ENCODE measurements at regions not wholly inside any gene's neighbourhood (a gene's known extent, or its start where the extent isn't known, plus 50 kb on each side); places are given as distances from the start of the nearest gene placed in this dataset.

DNA sequence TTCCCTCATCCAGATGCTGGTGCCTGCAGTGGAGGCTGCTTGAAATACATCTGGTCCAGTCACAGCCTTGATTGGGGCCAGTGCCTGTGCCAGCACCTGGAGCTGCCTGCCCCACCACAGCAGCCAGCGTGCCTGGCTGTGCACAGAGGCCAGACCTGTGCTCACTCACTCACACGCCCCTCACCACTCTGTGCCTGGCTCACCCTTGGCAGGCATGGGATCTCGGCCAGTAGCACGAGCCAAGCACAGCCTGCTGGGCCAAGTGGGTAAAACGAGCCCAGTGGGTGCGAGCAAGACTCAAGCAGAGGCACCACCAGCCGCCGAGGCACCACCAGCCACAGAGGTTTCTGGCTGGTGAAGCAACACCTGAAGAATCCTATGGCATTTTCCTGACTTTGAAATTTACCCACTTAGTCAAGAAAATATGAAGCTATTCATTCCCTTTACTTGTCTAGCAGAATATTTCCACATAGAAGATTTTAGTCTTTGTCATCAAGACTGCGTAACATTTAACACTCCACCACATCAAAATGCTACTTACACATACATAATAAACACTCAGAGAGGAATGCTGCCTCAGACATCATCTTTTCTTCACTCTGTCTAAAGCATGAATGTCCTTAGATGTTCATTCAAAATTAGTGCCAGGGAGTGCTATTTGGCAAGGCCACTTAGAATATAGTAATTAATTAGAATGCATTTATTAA, 424.3 kb upstream of the FAT3 start:
- Histone ChIP-seq H3K4me3 (ENCODE audit: low read depth, low read length) (no peak overlapping the region), H3K27me3 (replicated peaks; ENCODE audit: control insufficient read depth, insufficient read depth, low read length) (no peaks in the 10 kb centered on the region), H3K9me3 (no peaks in the 10 kb centered on the region), H3K4me1 (peaks cover 27% of the 10 kb centered on the region), H3K36me3 (ENCODE audit: control insufficient read depth, insufficient read depth, low read length) (no peaks in the 10 kb centered on the region)
- H3K27me3 Mint-ChIP-seq (ENCODE audit: insufficient read depth, unreplicated experiment) = no peaks in the 10 kb centered on the region
- H3K4me3 Mint-ChIP-seq (ENCODE audit: unreplicated experiment) = no peak overlapping the region
- H3K4me1 Mint-ChIP-seq (ENCODE audit: low read depth, unreplicated experiment) = peaks cover 22% of the 10 kb centered on the region
- no peaks in the 10 kb centered on the region for H3K36me3 Mint-ChIP-seq (ENCODE audit: insufficient read depth, unreplicated experiment)
- TF ChIP-seq, protein P1, sequence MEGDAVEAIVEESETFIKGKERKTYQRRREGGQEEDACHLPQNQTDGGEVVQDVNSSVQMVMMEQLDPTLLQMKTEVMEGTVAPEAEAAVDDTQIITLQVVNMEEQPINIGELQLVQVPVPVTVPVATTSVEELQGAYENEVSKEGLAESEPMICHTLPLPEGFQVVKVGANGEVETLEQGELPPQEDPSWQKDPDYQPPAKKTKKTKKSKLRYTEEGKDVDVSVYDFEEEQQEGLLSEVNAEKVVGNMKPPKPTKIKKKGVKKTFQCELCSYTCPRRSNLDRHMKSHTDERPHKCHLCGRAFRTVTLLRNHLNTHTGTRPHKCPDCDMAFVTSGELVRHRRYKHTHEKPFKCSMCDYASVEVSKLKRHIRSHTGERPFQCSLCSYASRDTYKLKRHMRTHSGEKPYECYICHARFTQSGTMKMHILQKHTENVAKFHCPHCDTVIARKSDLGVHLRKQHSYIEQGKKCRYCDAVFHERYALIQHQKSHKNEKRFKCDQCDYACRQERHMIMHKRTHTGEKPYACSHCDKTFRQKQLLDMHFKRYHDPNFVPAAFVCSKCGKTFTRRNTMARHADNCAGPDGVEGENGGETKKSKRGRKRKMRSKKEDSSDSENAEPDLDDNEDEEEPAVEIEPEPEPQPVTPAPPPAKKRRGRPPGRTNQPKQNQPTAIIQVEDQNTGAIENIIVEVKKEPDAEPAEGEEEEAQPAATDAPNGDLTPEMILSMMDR (IDR thresholded peaks at IDR 0.05; ENCODE audit: insufficient read depth in 1 of 2, low read depth in 1 of 2, low read length in 1 of 2, severe bottlenecking in 1 of 2, unreplicated experiment in 1 of 2) = no peak
- no TSS peak for BruUV-seq (replicated peaks)
- CTCF ChIA-PET = no interaction called here
- POLR2A ChIA-PET = no interaction called here
- DNase-seq = no peak
- intact Hi-C loops (cut with micrococcal nuclease; ENCODE audit: unreplicated experiment) = no loop called here
- H3K27ac Mint-ChIP-seq (ENCODE audit: unreplicated experiment) = no peak overlapping the region
- H3K9me3 Mint-ChIP-seq (ENCODE audit: unreplicated experiment) = no peaks in the 10 kb centered on the region

DNA sequence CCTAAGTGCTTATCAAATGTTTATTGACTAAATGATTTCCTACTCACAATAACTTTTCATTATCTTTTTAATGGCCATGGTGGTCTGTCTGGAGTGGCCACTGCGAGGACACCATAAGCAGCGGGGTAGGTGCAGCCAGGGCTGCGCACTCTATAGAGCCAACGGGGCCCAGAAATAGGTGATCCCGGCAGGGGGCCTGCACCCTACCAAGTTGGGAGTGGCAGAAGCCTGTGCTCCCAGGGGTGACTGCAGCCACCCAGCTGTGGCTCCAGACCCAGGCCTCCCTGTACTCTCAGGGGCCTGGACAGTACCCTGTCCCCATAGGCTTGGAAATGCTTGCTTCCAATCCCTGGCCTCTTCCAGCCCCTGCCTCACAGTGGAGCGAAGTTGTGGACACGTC, 426.4 kb upstream of the FAT3 start:
- BruUV-seq (replicated peaks) = no TSS peak

DNA sequence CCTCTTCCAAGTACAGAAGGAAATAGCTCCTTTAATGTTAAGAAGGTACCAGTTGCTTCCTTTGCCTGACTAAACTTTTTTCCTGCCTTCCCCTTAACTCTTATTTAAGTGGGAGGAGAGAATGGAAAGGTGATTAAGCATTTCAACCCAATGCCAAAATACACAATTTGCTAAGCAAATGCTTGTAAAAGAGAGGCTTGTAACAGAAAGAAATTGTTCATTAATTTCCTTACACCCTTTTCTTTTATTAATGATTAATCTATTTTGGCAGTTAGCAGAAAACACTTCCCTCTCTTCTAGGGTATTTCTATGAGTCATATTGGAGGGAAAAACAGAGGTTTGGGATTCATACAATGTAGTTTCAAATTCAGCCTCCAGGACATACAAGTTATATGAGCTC, 427.6 kb upstream of the FAT3 start:
- Mint-ChIP-seq H3K27me3 (ENCODE audit: insufficient read depth, unreplicated experiment) (no peaks in the 10 kb centered on the region), H3K4me1 (ENCODE audit: low read depth, unreplicated experiment) (peaks cover 3% of the 10 kb centered on the region), H3K9me3 (ENCODE audit: unreplicated experiment) (no peaks in the 10 kb centered on the region), H3K4me3 (ENCODE audit: unreplicated experiment) (no peak overlapping the region), H3K27ac (ENCODE audit: unreplicated experiment) (no peak overlapping the region), H3K36me3 (ENCODE audit: insufficient read depth, unreplicated experiment) (no peaks in the 10 kb centered on the region)
- intact Hi-C loops (cut with micrococcal nuclease; ENCODE audit: unreplicated experiment) = no loop called here
- H3K9me3 ChIP-seq = no peaks in the 10 kb centered on the region
- peaks cover 2% of the 10 kb centered on the region; the same call in 1 of the 2 replicates for H3K4me1 ChIP-seq
- no peak overlapping the region for H3K4me3 ChIP-seq (ENCODE audit: low read depth, low read length)
- H3K27me3 ChIP-seq (replicated peaks; ENCODE audit: control insufficient read depth, insufficient read depth, low read length) = 0 out of 2 replicates have a peak, but pooled peaks cover 1% of the 10 kb centered on the region
- TF ChIP-seq, protein P1 (IDR thresholded peaks at IDR 0.05; ENCODE audit: insufficient read depth in 1 of 2, low read depth in 1 of 2, low read length in 1 of 2, severe bottlenecking in 1 of 2, unreplicated experiment in 1 of 2) = no peak
- no peaks in the 10 kb centered on the region for H3K36me3 ChIP-seq (ENCODE audit: control insufficient read depth, insufficient read depth, low read length)
- DNase-seq = no peak
- ChIA-PET CTCF (no interaction called here), POLR2A (no interaction called here)
- BruUV-seq (replicated peaks) = no TSS peak

More for the DNA sequence above, 426.4 kb upstream of the FAT3 start:
- ChIA-PET POLR2A (no interaction called here), CTCF (no interaction called here)
- H3K36me3 Mint-ChIP-seq (ENCODE audit: insufficient read depth, unreplicated experiment) = no peaks in the 10 kb centered on the region
- peaks cover 15% of the 10 kb centered on the region for H3K4me1 Mint-ChIP-seq (ENCODE audit: low read depth, unreplicated experiment)
- H3K4me3 Mint-ChIP-seq (ENCODE audit: unreplicated experiment) = no peak overlapping the region
- H3K9me3 ChIP-seq = no peaks in the 10 kb centered on the region
- no peaks in the 10 kb centered on the region for H3K36me3 ChIP-seq (ENCODE audit: control insufficient read depth, insufficient read depth, low read length)
- intact Hi-C loops (cut with micrococcal nuclease; ENCODE audit: unreplicated experiment) = no loop called here
- DNase-seq = no peak
- H3K9me3 Mint-ChIP-seq (ENCODE audit: unreplicated experiment) = no peaks in the 10 kb centered on the region
- TF ChIP-seq, protein P1 (IDR thresholded peaks at IDR 0.05; ENCODE audit: insufficient read depth in 1 of 2, low read depth in 1 of 2, low read length in 1 of 2, severe bottlenecking in 1 of 2, unreplicated experiment in 1 of 2) = no peak
- no peak overlapping the region for H3K4me3 ChIP-seq (ENCODE audit: low read depth, low read length)
- no peaks in the 10 kb centered on the region for H3K27me3 Mint-ChIP-seq (ENCODE audit: insufficient read depth, unreplicated experiment)
- H3K27ac Mint-ChIP-seq (ENCODE audit: unreplicated experiment) = no peak overlapping the region
- H3K4me1 ChIP-seq = peaks cover 15% of the 10 kb centered on the region
- 0 out of 2 replicates have a peak, but pooled peaks cover 1% of the 10 kb centered on the region for H3K27me3 ChIP-seq (replicated peaks; ENCODE audit: control insufficient read depth, insufficient read depth, low read length)

Data from Caco-2 (cell line).